DOHH2 (cell line): ENCODE measurements at regions not wholly inside any gene's neighbourhood (a gene's known extent, or its start where the extent isn't known, plus 50 kb on each side); places are given as distances from the start of the nearest gene placed in this dataset.

Experiments
- EZH2phosphoT487 ChIP-seq: fragments of 200-600 bp; sonication (generic); IDR thresholded peaks from 2 replicates; pipeline ENCODE4 v1.6.1; 2017; ENCODE audit warnings: borderline replicate concordance, mild to moderate bottlenecking, antibody characterized with exemption, low read length, moderate library complexity, mixed read lengths
- TF ChIP-seq, protein P1 (sequence below): fragments of 200-600 bp; sonication (generic); IDR thresholded peaks from one replicate; pipeline ENCODE4 v1.5.1; 2014; ENCODE audit warnings: antibody characterized with exemption, mild to moderate bottlenecking, low read depth, low read length; ENCODE audit not compliant: poor library complexity, severe bottlenecking

DNA sequence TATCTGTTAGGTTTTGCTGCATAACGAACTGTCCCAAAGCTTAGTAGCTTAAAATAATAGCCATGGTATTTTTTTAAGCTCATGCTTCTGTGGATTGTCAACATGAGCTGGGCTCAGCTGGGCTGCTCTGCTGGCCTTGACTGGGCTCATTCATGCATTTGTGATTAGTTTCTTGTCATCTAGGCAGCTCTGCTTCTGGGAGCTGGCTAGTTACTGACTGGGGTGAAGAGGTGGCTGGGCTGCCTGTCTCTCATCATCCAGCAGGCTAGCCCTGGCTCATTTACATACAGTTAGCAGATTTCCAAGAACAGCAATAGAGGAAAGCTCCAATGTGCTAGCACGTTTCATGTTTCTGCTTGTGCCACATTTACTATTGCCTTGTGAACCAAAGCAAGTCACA, 165.1 kb upstream of the PCSK2 start:
- TF ChIP-seq, protein P1, sequence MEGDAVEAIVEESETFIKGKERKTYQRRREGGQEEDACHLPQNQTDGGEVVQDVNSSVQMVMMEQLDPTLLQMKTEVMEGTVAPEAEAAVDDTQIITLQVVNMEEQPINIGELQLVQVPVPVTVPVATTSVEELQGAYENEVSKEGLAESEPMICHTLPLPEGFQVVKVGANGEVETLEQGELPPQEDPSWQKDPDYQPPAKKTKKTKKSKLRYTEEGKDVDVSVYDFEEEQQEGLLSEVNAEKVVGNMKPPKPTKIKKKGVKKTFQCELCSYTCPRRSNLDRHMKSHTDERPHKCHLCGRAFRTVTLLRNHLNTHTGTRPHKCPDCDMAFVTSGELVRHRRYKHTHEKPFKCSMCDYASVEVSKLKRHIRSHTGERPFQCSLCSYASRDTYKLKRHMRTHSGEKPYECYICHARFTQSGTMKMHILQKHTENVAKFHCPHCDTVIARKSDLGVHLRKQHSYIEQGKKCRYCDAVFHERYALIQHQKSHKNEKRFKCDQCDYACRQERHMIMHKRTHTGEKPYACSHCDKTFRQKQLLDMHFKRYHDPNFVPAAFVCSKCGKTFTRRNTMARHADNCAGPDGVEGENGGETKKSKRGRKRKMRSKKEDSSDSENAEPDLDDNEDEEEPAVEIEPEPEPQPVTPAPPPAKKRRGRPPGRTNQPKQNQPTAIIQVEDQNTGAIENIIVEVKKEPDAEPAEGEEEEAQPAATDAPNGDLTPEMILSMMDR, result no peak
- TF ChIP-seq EZH2phosphoT487, result no peak
